ENCODE measurements at regions not wholly inside any gene's neighbourhood (a gene's known extent, or its start where the extent isn't known, plus 50 kb on each side); places are given as distances from the start of the nearest gene placed in this dataset.

DNA sequence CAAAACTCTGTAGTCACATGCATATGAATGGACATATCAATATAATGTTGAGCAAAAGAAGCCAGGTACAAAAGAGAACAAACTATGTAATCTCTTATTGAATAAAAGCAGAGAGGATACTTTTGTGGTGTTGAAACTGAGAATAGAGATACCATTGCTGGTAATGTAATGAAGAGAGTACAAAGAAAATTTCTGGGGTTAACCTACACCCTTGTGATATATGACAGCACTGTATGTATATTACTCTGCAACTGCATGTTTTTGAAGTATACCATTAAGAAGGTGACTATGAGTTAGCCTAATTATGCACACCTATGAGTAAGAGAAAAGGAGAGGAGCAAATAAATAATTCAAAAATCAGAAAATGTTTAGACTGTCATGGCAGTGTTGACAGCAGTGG, 268.8 kb upstream of the DEFB112 start:
- Histone ChIP-seq H3K27me3 (no peaks in the 10 kb centered on the region), H3K9me3 (no peaks in the 10 kb centered on the region), H3K4me1 (no peaks in the 10 kb centered on the region), H3K36me3 (no peaks in the 10 kb centered on the region), H3K4me3 (no peak overlapping the region), H3K27ac (no peak overlapping the region)
- no peak for ATAC-seq
- no peak for DNase-seq
- in situ Hi-C loops (cut with MboI; ENCODE audit: low sequenced_read_pairs in 4 of 4), result no loop called here
- intact Hi-C loops (cut with DNase I; ENCODE audit: low total_unique reads), result no loop called here
- no peak for TF ChIP-seq POLR2A (IDR thresholded peaks at IDR 0.05)
- TF ChIP-seq, protein P1, sequence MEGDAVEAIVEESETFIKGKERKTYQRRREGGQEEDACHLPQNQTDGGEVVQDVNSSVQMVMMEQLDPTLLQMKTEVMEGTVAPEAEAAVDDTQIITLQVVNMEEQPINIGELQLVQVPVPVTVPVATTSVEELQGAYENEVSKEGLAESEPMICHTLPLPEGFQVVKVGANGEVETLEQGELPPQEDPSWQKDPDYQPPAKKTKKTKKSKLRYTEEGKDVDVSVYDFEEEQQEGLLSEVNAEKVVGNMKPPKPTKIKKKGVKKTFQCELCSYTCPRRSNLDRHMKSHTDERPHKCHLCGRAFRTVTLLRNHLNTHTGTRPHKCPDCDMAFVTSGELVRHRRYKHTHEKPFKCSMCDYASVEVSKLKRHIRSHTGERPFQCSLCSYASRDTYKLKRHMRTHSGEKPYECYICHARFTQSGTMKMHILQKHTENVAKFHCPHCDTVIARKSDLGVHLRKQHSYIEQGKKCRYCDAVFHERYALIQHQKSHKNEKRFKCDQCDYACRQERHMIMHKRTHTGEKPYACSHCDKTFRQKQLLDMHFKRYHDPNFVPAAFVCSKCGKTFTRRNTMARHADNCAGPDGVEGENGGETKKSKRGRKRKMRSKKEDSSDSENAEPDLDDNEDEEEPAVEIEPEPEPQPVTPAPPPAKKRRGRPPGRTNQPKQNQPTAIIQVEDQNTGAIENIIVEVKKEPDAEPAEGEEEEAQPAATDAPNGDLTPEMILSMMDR (IDR thresholded peaks at IDR 0.05 in 4 of 5, conservative IDR thresholded peaks at IDR 0.05 in 1 of 5), result no peak

DNA sequence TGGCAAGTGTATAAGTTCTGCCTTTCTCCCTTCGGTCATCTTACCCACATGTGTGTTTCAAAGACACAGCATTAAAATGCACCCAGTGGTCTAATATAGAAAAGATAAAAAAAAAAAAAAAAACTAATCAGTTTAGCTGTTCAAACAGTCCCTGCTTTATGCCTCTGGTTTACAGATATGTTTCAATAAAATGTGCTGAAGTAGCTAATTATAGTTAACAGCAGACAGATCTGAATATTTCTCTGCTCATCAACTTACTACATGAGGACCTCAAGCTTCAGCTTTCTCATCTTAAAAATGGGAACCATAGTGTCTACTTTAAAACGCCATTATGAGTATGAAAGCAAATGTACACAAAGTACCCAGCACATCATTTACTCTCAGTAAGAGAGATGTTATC, 280.6 kb upstream of the DEFB112 start:
- H3K9me3 ChIP-seq, result no peaks in the 10 kb centered on the region
- no peaks in the 10 kb centered on the region for H3K36me3 ChIP-seq
- DNase-seq, result no peak
- ATAC-seq, result no peak
- in situ Hi-C loops (cut with MboI; ENCODE audit: low sequenced_read_pairs in 4 of 4), result no loop called here
- H3K27ac ChIP-seq, result no peak overlapping the region
- TF ChIP-seq POLR2A (IDR thresholded peaks at IDR 0.05), result no peak
- TF ChIP-seq, protein P1 (IDR thresholded peaks at IDR 0.05 in 4 of 5, conservative IDR thresholded peaks at IDR 0.05 in 1 of 5), result no peak
- intact Hi-C loops (cut with DNase I; ENCODE audit: low total_unique reads), result no loop called here
- H3K27me3 ChIP-seq, result no peaks in the 10 kb centered on the region
- H3K4me1 ChIP-seq, result no peaks in the 10 kb centered on the region
- no peak overlapping the region for H3K4me3 ChIP-seq

DNA sequence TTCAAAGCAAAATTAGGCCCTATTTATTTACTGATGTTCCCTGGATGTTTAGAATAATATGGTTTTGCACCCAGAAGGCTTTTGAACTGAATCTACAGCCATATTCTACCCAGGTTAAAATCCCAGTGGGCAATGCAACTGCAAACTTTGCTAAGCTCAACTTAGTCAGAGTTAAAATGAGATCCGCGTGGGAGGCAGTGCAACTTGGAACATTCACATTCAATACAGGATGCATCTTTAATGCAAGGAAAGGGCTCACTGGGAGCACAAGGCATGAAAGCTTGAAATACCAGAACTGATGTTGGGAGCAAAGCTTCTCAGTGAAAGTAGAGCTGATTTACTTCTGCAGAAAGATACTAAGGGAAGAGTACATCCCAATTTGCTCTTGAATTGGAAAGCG, 281.2 kb upstream of the DEFB112 start:
- Histone ChIP-seq H3K27ac (no peak overlapping the region), H3K4me1 (no peaks in the 10 kb centered on the region), H3K36me3 (no peaks in the 10 kb centered on the region), H3K9me3 (no peaks in the 10 kb centered on the region), H3K4me3 (no peak overlapping the region), H3K27me3 (no peaks in the 10 kb centered on the region)
- in situ Hi-C loops (cut with MboI; ENCODE audit: low sequenced_read_pairs in 4 of 4), result no loop called here
- intact Hi-C loops (cut with DNase I; ENCODE audit: low total_unique reads), result no loop called here
- DNase-seq (no peak), ATAC-seq (no peak)
- no peak for TF ChIP-seq POLR2A (IDR thresholded peaks at IDR 0.05)
- TF ChIP-seq, protein P1 (IDR thresholded peaks at IDR 0.05 in 4 of 5, conservative IDR thresholded peaks at IDR 0.05 in 1 of 5), result no peak

DNA sequence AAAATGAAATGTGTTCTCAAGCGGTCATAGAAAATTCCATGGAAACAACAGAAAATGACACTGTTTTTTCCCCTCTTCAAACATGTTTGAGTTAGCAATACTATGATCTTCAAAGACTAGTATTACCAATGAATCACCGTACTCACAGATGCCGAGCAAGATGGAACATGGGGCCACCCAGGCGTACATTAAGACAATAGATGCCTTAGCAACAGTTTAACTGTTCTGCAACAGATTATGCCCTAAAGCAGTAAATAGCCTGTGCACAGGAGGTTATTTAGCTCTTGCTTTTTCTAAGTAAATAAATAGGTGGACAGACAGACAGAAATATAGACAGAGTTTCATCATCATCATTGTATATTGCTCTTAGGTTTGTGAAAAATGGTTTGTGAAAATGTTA, 284.0 kb upstream of the DEFB112 start:
- H3K4me3 ChIP-seq, result no peak overlapping the region
- intact Hi-C loops (cut with DNase I; ENCODE audit: low total_unique reads), result no loop called here
- in situ Hi-C loops (cut with MboI; ENCODE audit: low sequenced_read_pairs in 4 of 4), result no loop called here
- no peaks in the 10 kb centered on the region for H3K36me3 ChIP-seq
- no peaks in the 10 kb centered on the region for H3K9me3 ChIP-seq
- no peak for DNase-seq
- no peak for ATAC-seq
- no peak overlapping the region for H3K27ac ChIP-seq
- no peaks in the 10 kb centered on the region for H3K4me1 ChIP-seq
- TF ChIP-seq, protein P1 (IDR thresholded peaks at IDR 0.05 in 4 of 5, conservative IDR thresholded peaks at IDR 0.05 in 1 of 5), result no peak
- no peak for TF ChIP-seq POLR2A (IDR thresholded peaks at IDR 0.05)
- H3K27me3 ChIP-seq, result no peaks in the 10 kb centered on the region

DNA sequence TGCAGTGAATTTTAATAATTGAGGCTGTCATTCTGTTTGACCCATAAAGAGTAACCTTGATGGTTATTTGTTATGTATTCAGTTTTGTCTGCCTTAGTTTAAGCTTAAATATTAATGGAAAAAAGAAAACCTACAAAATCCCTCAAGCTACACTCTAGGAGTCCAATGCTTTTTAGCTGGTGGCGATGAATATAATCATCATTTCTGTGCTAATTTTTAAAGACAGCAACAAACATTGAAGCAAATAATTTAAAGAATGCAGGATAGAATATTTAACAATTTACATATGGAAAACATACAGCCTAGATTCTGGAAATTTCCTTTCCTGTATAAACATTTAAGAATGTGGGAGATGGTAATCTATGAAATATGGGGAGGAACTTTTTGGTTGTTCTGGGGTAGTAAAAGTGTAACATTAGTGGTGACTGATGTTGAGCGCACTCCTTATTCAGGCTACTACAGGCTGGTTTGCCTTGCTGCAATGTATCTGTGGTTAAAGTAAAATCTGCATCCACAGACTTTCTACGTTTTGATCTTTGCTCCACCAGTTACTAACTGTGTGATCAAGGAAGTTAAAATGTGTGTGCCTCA, 287.9 kb upstream of the DEFB112 start:
- no peak for ATAC-seq
- TF ChIP-seq, protein P1 (IDR thresholded peaks at IDR 0.05 in 4 of 5, conservative IDR thresholded peaks at IDR 0.05 in 1 of 5), result no peak
- TF ChIP-seq POLR2A (IDR thresholded peaks at IDR 0.05), result no peak
- intact Hi-C loops (cut with DNase I; ENCODE audit: low total_unique reads) (no loop called here), in situ Hi-C loops (cut with MboI; ENCODE audit: low sequenced_read_pairs in 4 of 4) (no loop called here)
- no peaks in the 10 kb centered on the region for H3K9me3 ChIP-seq
- DNase-seq, result no peak
- H3K4me3 ChIP-seq, result no peak overlapping the region
- no peaks in the 10 kb centered on the region for H3K27me3 ChIP-seq
- H3K4me1 ChIP-seq, result no peaks in the 10 kb centered on the region
- no peaks in the 10 kb centered on the region for H3K36me3 ChIP-seq
- no peak overlapping the region for H3K27ac ChIP-seq
